HUES6 (cell line): ENCODE measurements at regions not wholly inside any gene's neighbourhood (a gene's known extent, or its start where the extent isn't known, plus 50 kb on each side); places are given as distances from the start of the nearest gene placed in this dataset.
"Not testable (repeated sequence)": the region's sequence is repeated elsewhere in the genome, so short reads cannot be mapped to it uniquely, and the experiment has no call there.

ENCODE experiments used
- H3K27ac ChIP-seq: 2 replicates; pipeline ENCODE4 v1.7.0; 2013; ENCODE audit warnings: low read depth, mild to moderate bottlenecking, low read length, inconsistent platforms
- H3K27me3 ChIP-seq: 2 replicates; pipeline ENCODE4 v1.6.1; 2013; ENCODE audit warnings: low read length; ENCODE audit not compliant: control insufficient read depth, insufficient read depth
- H3K36me3 ChIP-seq: 2 replicates; pipeline ENCODE4 v1.6.1; 2013; ENCODE audit warnings: low read length; ENCODE audit not compliant: control insufficient read depth, insufficient read depth
- H3K4me1 ChIP-seq: 2 replicates; pipeline ENCODE4 v1.6.1; 2013; ENCODE audit warnings: low read length; ENCODE audit not compliant: control insufficient read depth, insufficient read depth
- H3K4me3 ChIP-seq: 2 replicates; pipeline ENCODE4 v1.5.1; 2013; ENCODE audit warnings: low read depth, low read length
- H3K9ac ChIP-seq: one replicate; pipeline ENCODE4 v1.6.1; 2013; ENCODE audit warnings: mild to moderate bottlenecking, low read length
- H3K9me3 ChIP-seq: 2 replicates; pipeline ENCODE4 v1.6.1; 2013; ENCODE audit warnings: low read depth, low read length; ENCODE audit not compliant: control insufficient read depth, insufficient read depth

DNA sequence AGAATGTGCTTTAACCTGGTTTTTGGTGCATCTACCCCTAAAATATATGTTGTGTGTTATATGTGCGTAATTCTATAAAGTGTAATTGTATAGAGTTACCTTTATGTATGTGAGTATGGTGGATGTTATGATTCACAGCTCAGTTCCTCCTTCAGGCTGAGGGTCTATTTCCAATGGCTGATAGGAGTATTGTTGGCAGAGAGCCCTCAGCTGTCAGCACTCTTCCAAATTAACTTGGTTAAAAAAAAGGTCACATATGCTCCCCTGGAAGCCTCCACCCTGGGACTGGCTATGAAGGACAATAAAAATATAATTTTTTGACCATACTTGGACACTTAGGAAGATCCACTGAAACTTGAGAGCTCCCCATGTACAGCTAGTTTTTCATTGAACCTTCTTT, 250.4 kb upstream of the CDH12 start:
- Histone ChIP-seq H3K27ac (no peak overlapping the region), H3K27me3 (no peaks in the 10 kb centered on the region), H3K4me1 (no peaks in the 10 kb centered on the region), H3K36me3 (no peaks in the 10 kb centered on the region), H3K4me3 (no peak overlapping the region), H3K9me3 (no peaks in the 10 kb centered on the region), H3K9ac (no peak overlapping the region)

GRCh38 chr5:23095418-23095817, 242.3 kb upstream of the CDH12 start:
- not testable (repeated sequence) for H3K9me3 ChIP-seq, H3K27ac ChIP-seq, H3K27me3 ChIP-seq, H3K36me3 ChIP-seq, H3K4me3 ChIP-seq, H3K4me1 ChIP-seq, H3K9ac ChIP-seq

- no peaks in the 10 kb centered on the region for H3K36me3 ChIP-seq
Observed at GRCh38 chr5:23089286-23089685, 236.1 kb upstream of the CDH12 start.

GRCh38 chr5:23084815-23085214, 231.7 kb upstream of the CDH12 start:
- no peak overlapping the region for H3K9ac ChIP-seq
- no peaks in the 10 kb centered on the region for H3K27me3 ChIP-seq
- no peak overlapping the region for H3K27ac ChIP-seq
- H3K36me3 ChIP-seq, result no peaks in the 10 kb centered on the region
- H3K9me3 ChIP-seq, result no peaks in the 10 kb centered on the region
- H3K4me3 ChIP-seq, result no peak overlapping the region
- H3K4me1 ChIP-seq, result no peaks in the 10 kb centered on the region

More at GRCh38 chr5:23089286-23089685, 236.1 kb upstream of the CDH12 start:
- Histone ChIP-seq H3K4me3 (no peak overlapping the region), H3K27me3 (no peaks in the 10 kb centered on the region), H3K4me1 (no peaks in the 10 kb centered on the region), H3K9me3 (no peaks in the 10 kb centered on the region), H3K27ac (no peak overlapping the region), H3K9ac (no peak overlapping the region)

DNA sequence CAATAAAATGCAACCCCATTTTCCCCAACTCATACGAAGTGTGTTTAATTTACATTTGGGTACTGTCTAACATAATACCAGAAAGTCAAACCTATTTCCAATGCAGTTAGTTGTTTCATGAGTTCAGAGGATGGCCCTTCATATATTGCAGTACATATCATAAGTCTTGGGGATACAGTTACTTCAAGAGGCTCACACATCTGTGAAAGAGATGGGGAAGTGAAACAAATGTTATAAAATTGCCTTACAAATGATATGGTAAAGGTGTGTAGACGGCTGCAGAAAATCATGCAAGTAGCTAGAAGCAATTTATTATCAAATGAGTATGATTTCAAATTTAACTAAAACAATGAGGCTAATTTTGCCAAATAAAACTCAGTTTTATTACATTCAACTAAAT, 219.0 kb upstream of the CDH12 start:
- Histone ChIP-seq H3K4me3 (no peak overlapping the region), H3K36me3 (no peaks in the 10 kb centered on the region), H3K27me3 (no peaks in the 10 kb centered on the region), H3K4me1 (no peaks in the 10 kb centered on the region), H3K9ac (no peak overlapping the region), H3K9me3 (no peaks in the 10 kb centered on the region), H3K27ac (no peak overlapping the region)

DNA sequence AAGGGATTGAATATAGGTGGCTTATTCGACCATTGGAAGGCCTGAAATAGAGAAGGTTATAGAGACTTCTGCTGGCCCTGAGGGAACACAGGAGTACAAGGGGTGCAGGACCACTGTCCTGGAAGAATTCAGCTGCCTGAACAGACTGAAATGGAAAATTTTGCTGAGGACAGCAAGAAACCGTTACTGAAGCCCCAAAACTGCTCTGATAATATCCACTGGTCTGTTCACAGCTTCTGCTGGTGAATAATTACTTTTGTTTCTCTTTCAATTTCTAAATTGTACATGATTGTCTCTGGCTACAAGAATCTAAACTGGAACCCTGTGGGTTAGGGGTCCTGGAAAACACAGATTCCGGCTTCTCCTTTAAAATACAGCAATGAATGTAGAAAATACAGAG, 218.5 kb upstream of the CDH12 start:
- Histone ChIP-seq H3K4me3 (no peak overlapping the region), H3K4me1 (no peaks in the 10 kb centered on the region), H3K27ac (no peak overlapping the region), H3K36me3 (no peaks in the 10 kb centered on the region), H3K9ac (no peak overlapping the region), H3K27me3 (no peaks in the 10 kb centered on the region), H3K9me3 (no peaks in the 10 kb centered on the region)

GRCh38 chr5:23064710-23065109, 211.6 kb upstream of the CDH12 start:
- Histone ChIP-seq H3K27ac (no peak overlapping the region), H3K4me1 (no peaks in the 10 kb centered on the region), H3K27me3 (no peaks in the 10 kb centered on the region), H3K36me3 (no peaks in the 10 kb centered on the region), H3K9me3 (no peaks in the 10 kb centered on the region), H3K9ac (no peak overlapping the region), H3K4me3 (no peak overlapping the region)

- H3K9me3 ChIP-seq, result no peaks in the 10 kb centered on the region
Observed at GRCh38 chr5:23053846-23054245, 200.7 kb upstream of the CDH12 start.

DNA sequence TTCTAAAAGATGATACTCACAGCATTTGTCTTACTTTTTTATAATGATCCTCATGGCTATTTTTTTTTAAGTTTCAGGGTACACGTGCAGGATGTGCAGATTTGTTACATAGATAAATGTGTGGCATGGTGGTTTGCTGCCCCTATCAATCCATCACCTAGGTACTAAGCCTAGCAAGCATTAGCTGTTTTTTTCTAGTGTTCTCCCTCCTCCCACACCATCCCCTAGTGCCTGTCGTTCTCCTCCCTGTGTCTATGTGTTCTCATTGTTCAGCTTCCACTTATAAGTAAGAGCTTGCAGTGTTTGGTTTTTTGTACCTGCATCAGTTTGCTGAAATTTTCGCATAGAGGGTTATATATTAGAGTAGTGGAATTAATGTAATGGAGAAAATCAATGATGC, 189.1 kb upstream of the CDH12 start:
- Histone ChIP-seq H3K27ac (no peak overlapping the region), H3K9me3 (no peaks in the 10 kb centered on the region), H3K9ac (no peak overlapping the region), H3K36me3 (no peaks in the 10 kb centered on the region), H3K4me3 (no peak overlapping the region), H3K27me3 (no peaks in the 10 kb centered on the region), H3K4me1 (no peaks in the 10 kb centered on the region)

More at GRCh38 chr5:23053846-23054245, 200.7 kb upstream of the CDH12 start:
- H3K27me3 ChIP-seq, result no peaks in the 10 kb centered on the region
- H3K4me1 ChIP-seq, result no peaks in the 10 kb centered on the region
- no peaks in the 10 kb centered on the region for H3K36me3 ChIP-seq
- no peak overlapping the region for H3K4me3 ChIP-seq
- no peak overlapping the region for H3K27ac ChIP-seq
- no peak overlapping the region for H3K9ac ChIP-seq

GRCh38 chr5:23035555-23036090, 182.5 kb upstream of the CDH12 start:
- Histone ChIP-seq H3K4me1 (no peaks in the 10 kb centered on the region), H3K27ac (no peak overlapping the region), H3K4me3 (no peak overlapping the region), H3K36me3 (no peaks in the 10 kb centered on the region), H3K9ac (no peak overlapping the region), H3K9me3 (0 out of 2 replicates have a peak, but pooled peaks cover 2% of the 10 kb centered on the region), H3K27me3 (no peaks in the 10 kb centered on the region; the same call in 1 of the 2 replicates)

GRCh38 chr5:23033864-23034263, 180.7 kb upstream of the CDH12 start:
- H3K4me3 ChIP-seq, result no peak overlapping the region
- H3K36me3 ChIP-seq, result no peaks in the 10 kb centered on the region
- H3K9me3 ChIP-seq, result 0 out of 2 replicates have a peak, but pooled peaks cover 2% of the 10 kb centered on the region
- no peaks in the 10 kb centered on the region; the same call in 1 of the 2 replicates for H3K27me3 ChIP-seq
- H3K4me1 ChIP-seq, result no peaks in the 10 kb centered on the region
- H3K27ac ChIP-seq, result no peak overlapping the region
- H3K9ac ChIP-seq, result no peak overlapping the region

- H3K9me3 ChIP-seq, result no peaks in the 10 kb centered on the region
- H3K4me3 ChIP-seq, result no peak overlapping the region
- no peak overlapping the region for H3K9ac ChIP-seq
- no peaks in the 10 kb centered on the region for H3K36me3 ChIP-seq
- H3K4me1 ChIP-seq, result no peaks in the 10 kb centered on the region; the same call in 1 of the 2 replicates
- no peaks in the 10 kb centered on the region; the same call in 1 of the 2 replicates for H3K27me3 ChIP-seq
- no peak overlapping the region for H3K27ac ChIP-seq
Observed at GRCh38 chr5:23029290-23029689, 176.1 kb upstream of the CDH12 start.
